ENCODE measurements at regions not wholly inside any gene's neighbourhood (a gene's known extent, or its start where the extent isn't known, plus 50 kb on each side); places are given as distances from the start of the nearest gene placed in this dataset.

DNA sequence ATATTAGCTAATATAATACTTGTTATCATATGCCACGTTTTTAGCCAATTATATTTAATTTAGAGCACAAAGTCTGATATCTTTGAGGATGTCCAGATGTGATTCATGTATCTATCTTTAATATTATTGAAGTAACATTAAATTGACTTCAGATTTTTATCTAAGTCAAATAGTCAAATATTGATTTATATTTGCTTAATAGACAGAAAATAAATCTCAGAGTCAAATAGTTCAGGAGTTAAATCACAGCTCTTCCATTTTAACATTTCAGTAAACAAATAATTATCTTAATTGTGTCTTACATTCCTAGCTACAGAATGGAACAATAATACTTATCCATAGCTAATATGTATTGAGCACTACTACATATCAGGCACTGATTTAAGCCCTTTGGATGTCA, 379.4 kb upstream of the UBE2E3 start:
- no peak for TF ChIP-seq EP300 (IDR thresholded peaks at IDR 0.05)
- TF ChIP-seq, protein P1, sequence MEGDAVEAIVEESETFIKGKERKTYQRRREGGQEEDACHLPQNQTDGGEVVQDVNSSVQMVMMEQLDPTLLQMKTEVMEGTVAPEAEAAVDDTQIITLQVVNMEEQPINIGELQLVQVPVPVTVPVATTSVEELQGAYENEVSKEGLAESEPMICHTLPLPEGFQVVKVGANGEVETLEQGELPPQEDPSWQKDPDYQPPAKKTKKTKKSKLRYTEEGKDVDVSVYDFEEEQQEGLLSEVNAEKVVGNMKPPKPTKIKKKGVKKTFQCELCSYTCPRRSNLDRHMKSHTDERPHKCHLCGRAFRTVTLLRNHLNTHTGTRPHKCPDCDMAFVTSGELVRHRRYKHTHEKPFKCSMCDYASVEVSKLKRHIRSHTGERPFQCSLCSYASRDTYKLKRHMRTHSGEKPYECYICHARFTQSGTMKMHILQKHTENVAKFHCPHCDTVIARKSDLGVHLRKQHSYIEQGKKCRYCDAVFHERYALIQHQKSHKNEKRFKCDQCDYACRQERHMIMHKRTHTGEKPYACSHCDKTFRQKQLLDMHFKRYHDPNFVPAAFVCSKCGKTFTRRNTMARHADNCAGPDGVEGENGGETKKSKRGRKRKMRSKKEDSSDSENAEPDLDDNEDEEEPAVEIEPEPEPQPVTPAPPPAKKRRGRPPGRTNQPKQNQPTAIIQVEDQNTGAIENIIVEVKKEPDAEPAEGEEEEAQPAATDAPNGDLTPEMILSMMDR (IDR thresholded peaks at IDR 0.05): no peak
- TF ChIP-seq POLR2A (IDR thresholded peaks at IDR 0.05): no peak
- TF ChIP-seq POLR2AphosphoS5 (IDR thresholded peaks at IDR 0.05): no peak
